ENCODE measurements at regions not wholly inside any gene's neighbourhood (a gene's known extent, or its start where the extent isn't known, plus 50 kb on each side); places are given as distances from the start of the nearest gene placed in this dataset.

GRCh38 chr5:143980506-143980905 is 168.5 kb downstream of the HMHB1 start:
- TF ChIP-seq POLR2A (IDR thresholded peaks at IDR 0.05) (no peak), CTCF (IDR thresholded peaks at IDR 0.05 in 4 of 5, conservative IDR thresholded peaks at IDR 0.05 in 1 of 5) (no peak)
